GM23338 (cell line): ENCODE measurements at regions not wholly inside any gene's neighbourhood (a gene's known extent, or its start where the extent isn't known, plus 50 kb on each side); places are given as distances from the start of the nearest gene placed in this dataset.
"Not testable (repeated sequence)": the region's sequence is repeated elsewhere in the genome, so short reads cannot be mapped to it uniquely, and the experiment has no call there.

Experiments used
- ATAC-seq: fragments of 200-7000 bp; cut with Tn5 transposase; 3 replicates; pipeline ENCODE4 v1.9.1; 2020
- DNase-seq: peaks from one replicate; pipeline ENCODE4 v3.0.0-alpha.2; 2015; ENCODE audit warnings: low spot score
- H2AFZ ChIP-seq: fragments of 200-600 bp; sonication (generic); 2 replicates; pipeline ENCODE4 v1.8.0; 2016; ENCODE audit warnings: antibody characterized with exemption, mild to moderate bottlenecking, moderate library complexity
- H3F3A ChIP-seq: fragments of 200-600 bp; sonication (generic); replicated peaks from 2 replicates; pipeline ENCODE4 v1.8.0; 2017; ENCODE audit warnings: antibody characterized with exemption, mixed run types, low read depth
- H3K27ac ChIP-seq: fragments of 200-600 bp; sonication (generic); 2 replicates; pipeline ENCODE4 v1.6.1; 2016; ENCODE audit warnings: low read depth
- H3K27me3 ChIP-seq: fragments of 200-600 bp; sonication (generic); 2 replicates; pipeline ENCODE4 v1.8.0; 2016; ENCODE audit warnings: mild to moderate bottlenecking, mixed run types, moderate library complexity; ENCODE audit not compliant: insufficient read depth
- H3K36me3 ChIP-seq: fragments of 200-600 bp; sonication (generic); 2 replicates; pipeline ENCODE4 v1.8.0; 2016; ENCODE audit warnings: mild to moderate bottlenecking; ENCODE audit not compliant: insufficient read depth
- H3K4me1 ChIP-seq: fragments of 200-600 bp; sonication (generic); 2 replicates; pipeline ENCODE4 v1.8.0; 2016; ENCODE audit warnings: mild to moderate bottlenecking, moderate library complexity; ENCODE audit not compliant: insufficient read depth
- H3K4me2 ChIP-seq: fragments of 200-600 bp; sonication (generic); 2 replicates; pipeline ENCODE4 v1.7.1; 2017; ENCODE audit warnings: mixed run types
- H3K4me3 ChIP-seq: fragments of 200-600 bp; sonication (generic); 2 replicates; pipeline ENCODE4 v1.6.1; 2016; ENCODE audit warnings: mixed run types
- H3K79me2 ChIP-seq: fragments of 200-600 bp; sonication (generic); replicated peaks from 2 replicates; pipeline ENCODE4 v1.8.0; 2017; ENCODE audit warnings: mild to moderate bottlenecking; ENCODE audit not compliant: insufficient read depth
- H3K9me2 ChIP-seq: fragments of 200-600 bp; sonication (generic); 2 replicates; pipeline ENCODE4 v1.8.0; 2017; ENCODE audit not compliant: insufficient read depth
- H4K20me1 ChIP-seq: fragments of 200-600 bp; sonication (generic); replicated peaks from 2 replicates; pipeline ENCODE4 v1.8.0; 2017; ENCODE audit warnings: mild to moderate bottlenecking; ENCODE audit not compliant: insufficient read depth
- H3K27ac Mint-ChIP-seq: 2 replicates; pipeline ENCODE4 v1.8.0; 2020; ENCODE audit warnings: inconsistent platforms, mild to moderate bottlenecking, moderate library complexity, mixed read lengths
- H3K27me3 Mint-ChIP-seq: 3 replicates; pipeline ENCODE4 v1.8.0; 2022; ENCODE audit warnings: low read depth, mild to moderate bottlenecking, moderate library complexity, mixed read lengths, inconsistent platforms; ENCODE audit not compliant: insufficient read depth, poor library complexity
- H3K36me3 Mint-ChIP-seq: 3 replicates; pipeline ENCODE4 v1.8.0; 2021; ENCODE audit warnings: low read depth, mild to moderate bottlenecking, inconsistent platforms, moderate library complexity, mixed read lengths
- H3K4me1 Mint-ChIP-seq: 3 replicates; pipeline ENCODE4 v1.8.0; 2020; ENCODE audit warnings: mild to moderate bottlenecking, inconsistent platforms, mixed read lengths
- H3K4me3 Mint-ChIP-seq: 3 replicates; pipeline ENCODE4 v1.8.0; 2021; ENCODE audit warnings: moderate library complexity, mild to moderate bottlenecking, inconsistent platforms, mixed read lengths
- H3K9me3 Mint-ChIP-seq: 3 replicates; pipeline ENCODE4 v1.8.0; 2020; ENCODE audit warnings: moderate library complexity, mild to moderate bottlenecking, inconsistent platforms, mixed read lengths
- CREB1 ChIP-seq: fragments of 250-450 bp; sonication (Bioruptor Pico); IDR thresholded peaks from 2 replicates; pipeline ENCODE4 v1.5.0; 2020; ENCODE audit warnings: low read depth, mild to moderate bottlenecking, moderate library complexity
- CTCF ChIP-seq, 2 experiments: fragments of 200-600 bp in 1 of 2; sonication (generic) in 1 of 2; conservative IDR thresholded peaks; 2 replicates each; pipeline versions ENCODE4 v1.5.1 to v1.6.1; 2016 to 2017; ENCODE audit warnings: antibody characterized with exemption in 2 of 2, low read depth in 2 of 2, mild to moderate bottlenecking in 2 of 2, moderate library complexity in 1 of 2
- ETS1 ChIP-seq: IDR thresholded peaks from 2 replicates; pipeline ENCODE4 v1.6.1; 2016; ENCODE audit warnings: antibody characterized with exemption
- EZH2phosphoT487 ChIP-seq: fragments of 200-600 bp; sonication (generic); IDR thresholded peaks from one replicate; pipeline ENCODE4 v1.8.1; 2018; ENCODE audit warnings: antibody characterized with exemption; ENCODE audit not compliant: unreplicated experiment
- REST ChIP-seq: IDR thresholded peaks from one replicate; pipeline ENCODE4 v1.6.1; 2018; ENCODE audit warnings: antibody characterized with exemption; ENCODE audit not compliant: unreplicated experiment
- STAT1 ChIP-seq: IDR thresholded peaks from one replicate; pipeline ENCODE4 v1.6.1; 2016; ENCODE audit warnings: antibody characterized with exemption; ENCODE audit not compliant: unreplicated experiment
- ZNF462 ChIP-seq: fragments of 250-450 bp; sonication (Bioruptor Pico); IDR thresholded peaks from 2 replicates; pipeline ENCODE4 v1.5.0; 2020; ENCODE audit warnings: mild to moderate bottlenecking, moderate library complexity

- not testable (repeated sequence) for H3K9me3 Mint-ChIP-seq, H3K4me3 Mint-ChIP-seq, H3K4me1 ChIP-seq, H3K27ac Mint-ChIP-seq, H3K79me2 ChIP-seq, H3K36me3 ChIP-seq, H2AFZ ChIP-seq, ATAC-seq, DNase-seq, H3K9me2 ChIP-seq, H3K36me3 Mint-ChIP-seq, H3K4me2 ChIP-seq, H4K20me1 ChIP-seq, H3K27me3 ChIP-seq, H3K4me3 ChIP-seq, H3F3A ChIP-seq, H3K27ac ChIP-seq
- Mint-ChIP-seq H3K27me3 (peaks cover 28% of the 10 kb centered on the region), H3K4me1 (peaks cover 27% of the 10 kb centered on the region)
These were observed 209.4 kb downstream of the TBC1D2B start for GRCh38 chr15:77868048-77868629.

- no peaks in the 10 kb centered on the region for H3K79me2 ChIP-seq
- Mint-ChIP-seq H3K9me3 (no peaks in the 10 kb centered on the region), H3K27ac (no peak overlapping the region), H3K4me1 (peaks cover 29% of the 10 kb centered on the region), H3K27me3 (peaks cover 31% of the 10 kb centered on the region), H3K36me3 (no peaks in the 10 kb centered on the region; the same call in 2 of the 3 replicates), H3K4me3 (no peak overlapping the region)
- DNase-seq (no peak), ATAC-seq (no peak)
- no peaks in the 10 kb centered on the region for H3K27me3 ChIP-seq
- no peaks in the 10 kb centered on the region for H3K9me2 ChIP-seq
- no peak overlapping the region for H2AFZ ChIP-seq
- H3K36me3 ChIP-seq = no peaks in the 10 kb centered on the region
- H3F3A ChIP-seq = no peaks in the 10 kb centered on the region
- no peak overlapping the region for H3K4me3 ChIP-seq
- no peak overlapping the region for H3K27ac ChIP-seq
- H4K20me1 ChIP-seq = no peaks in the 10 kb centered on the region
- H3K4me2 ChIP-seq = no peak overlapping the region
- no peaks in the 10 kb centered on the region; the same call in 1 of the 2 replicates for H3K4me1 ChIP-seq
- no peak for TF ChIP-seq STAT1
- TF ChIP-seq REST = no peak
- no peak for TF ChIP-seq EZH2phosphoT487
- TF ChIP-seq CREB1 = no peak
- no peak for TF ChIP-seq CTCF (conservative IDR thresholded peaks at IDR 0.05; ENCODE audit: low read depth in 2 of 2)
- no peak for TF ChIP-seq ETS1
- no peak for TF ChIP-seq ZNF462 (CRISPR knock-in tag)
These were observed 210.1 kb downstream of the TBC1D2B start for GRCh38 chr15:77867266-77868047.
